DOHH2 (cell line): ENCODE measurements at regions not wholly inside any gene's neighbourhood (a gene's known extent, or its start where the extent isn't known, plus 50 kb on each side); places are given as distances from the start of the nearest gene placed in this dataset.

Source experiments
- CTCF ChIP-seq: fragments of 200-600 bp; sonication (generic); IDR thresholded peaks from one replicate; pipeline ENCODE4 v1.5.1; 2014; ENCODE audit warnings: antibody characterized with exemption, mild to moderate bottlenecking, low read depth, low read length; ENCODE audit not compliant: poor library complexity, severe bottlenecking
- EZH2phosphoT487 ChIP-seq: fragments of 200-600 bp; sonication (generic); IDR thresholded peaks from 2 replicates; pipeline ENCODE4 v1.6.1; 2017; ENCODE audit warnings: borderline replicate concordance, mild to moderate bottlenecking, antibody characterized with exemption, low read length, moderate library complexity, mixed read lengths

- TF ChIP-seq CTCF (no peak), EZH2phosphoT487 (no peak)
These were observed 79.4 kb downstream of the GTPBP8 start for GRCh38 chr3:113070072-113070640.
